ENCODE measurements at regions not wholly inside any gene's neighbourhood (a gene's known extent, or its start where the extent isn't known, plus 50 kb on each side); places are given as distances from the start of the nearest gene placed in this dataset.
"Not testable (repeated sequence)": the region's sequence is repeated elsewhere in the genome, so short reads cannot be mapped to it uniquely, and the experiment has no call there.

- no peak for FAIRE-seq
These were observed 266.6 kb downstream of the MEX3B start for GRCh38 chr15:81779181-81779580.

GRCh38 chr15:81777546-81777945 is 268.3 kb downstream of the MEX3B start:
- no peak for FAIRE-seq
- DNase-seq (ENCODE audit: low spot score) = no peak

More at GRCh38 chr15:81779181-81779580, 266.6 kb downstream of the MEX3B start:
- no peak for DNase-seq (ENCODE audit: low spot score)

GRCh38 chr15:81776976-81777375 is 268.8 kb downstream of the MEX3B start:
- DNase-seq (ENCODE audit: low spot score) = no peak
- no peak for FAIRE-seq

- DNase-seq (ENCODE audit: low spot score); FAIRE-seq: not testable (repeated sequence)
These were observed 270.0 kb downstream of the MEX3B start for GRCh38 chr15:81775779-81776178.

GRCh38 chr15:81774309-81774708 is 271.5 kb downstream of the MEX3B start:
- no peak for FAIRE-seq
- DNase-seq (ENCODE audit: low spot score) = no peak

- FAIRE-seq (no peak), DNase-seq (ENCODE audit: low spot score) (no peak)
These were observed 277.0 kb downstream of the MEX3B start for GRCh38 chr15:81768773-81769172.

- DNase-seq (ENCODE audit: low spot score) = no peak
- no peak for FAIRE-seq
These were observed 278.9 kb downstream of the MEX3B start for GRCh38 chr15:81766829-81767475.

- FAIRE-seq (no peak), DNase-seq (ENCODE audit: low spot score) (no peak)
These were observed 280.0 kb downstream of the MEX3B start for GRCh38 chr15:81765816-81766215.

GRCh38 chr15:81763304-81763703 is 282.5 kb downstream of the MEX3B start:
- DNase-seq (ENCODE audit: low spot score) = no peak
- FAIRE-seq = no peak

GRCh38 chr15:81760686-81761085 is 285.1 kb downstream of the MEX3B start:
- FAIRE-seq = no peak
- DNase-seq (ENCODE audit: low spot score) = no peak

- DNase-seq (ENCODE audit: low spot score) (no peak), FAIRE-seq (no peak)
These were observed 287.0 kb downstream of the MEX3B start for GRCh38 chr15:81758818-81759284.

GRCh38 chr15:81755626-81756025 is 290.2 kb downstream of the MEX3B start:
- DNase-seq (ENCODE audit: low spot score) (no peak), FAIRE-seq (no peak)

- no peak for FAIRE-seq
- DNase-seq (ENCODE audit: low spot score) = no peak
These were observed 291.7 kb downstream of the MEX3B start for GRCh38 chr15:81754078-81754477.

- FAIRE-seq = no peak
- no peak for DNase-seq (ENCODE audit: low spot score)
These were observed 292.8 kb downstream of the MEX3B start for GRCh38 chr15:81752974-81753373.

- FAIRE-seq (no peak), DNase-seq (ENCODE audit: low spot score) (peak; percentile 73)
These were observed 293.3 kb downstream of the MEX3B start for GRCh38 chr15:81752546-81752942.

GRCh38 chr15:81751816-81752545 is 293.8 kb downstream of the MEX3B start:
- no peak for DNase-seq (ENCODE audit: low spot score)
- no peak for FAIRE-seq

GRCh38 chr15:81751256-81751655 is 294.6 kb downstream of the MEX3B start:
- DNase-seq (ENCODE audit: low spot score) = no peak
- FAIRE-seq = no peak

- DNase-seq (ENCODE audit: low spot score) (no peak), FAIRE-seq (no peak)
These were observed 296.0 kb downstream of the MEX3B start for GRCh38 chr15:81749716-81750375.

GRCh38 chr15:81747482-81747881 is 298.3 kb downstream of the MEX3B start:
- DNase-seq (ENCODE audit: low spot score) (no peak), FAIRE-seq (no peak)

GRCh38 chr15:81747026-81747425 is 298.8 kb downstream of the MEX3B start:
- no peak for FAIRE-seq
- DNase-seq (ENCODE audit: low spot score) = no peak

GRCh38 chr15:81744364-81744763 is 301.5 kb downstream of the MEX3B start:
- FAIRE-seq (no peak), DNase-seq (ENCODE audit: low spot score) (no peak)

GRCh38 chr15:81740416-81740815 is 305.4 kb downstream of the MEX3B start:
- no peak for DNase-seq (ENCODE audit: low spot score)
- FAIRE-seq = no peak

All from urothelium cell line (cell line).